ENCODE measurements at regions not wholly inside any gene's neighbourhood (a gene's known extent, or its start where the extent isn't known, plus 50 kb on each side); places are given as distances from the start of the nearest gene placed in this dataset.

DNA sequence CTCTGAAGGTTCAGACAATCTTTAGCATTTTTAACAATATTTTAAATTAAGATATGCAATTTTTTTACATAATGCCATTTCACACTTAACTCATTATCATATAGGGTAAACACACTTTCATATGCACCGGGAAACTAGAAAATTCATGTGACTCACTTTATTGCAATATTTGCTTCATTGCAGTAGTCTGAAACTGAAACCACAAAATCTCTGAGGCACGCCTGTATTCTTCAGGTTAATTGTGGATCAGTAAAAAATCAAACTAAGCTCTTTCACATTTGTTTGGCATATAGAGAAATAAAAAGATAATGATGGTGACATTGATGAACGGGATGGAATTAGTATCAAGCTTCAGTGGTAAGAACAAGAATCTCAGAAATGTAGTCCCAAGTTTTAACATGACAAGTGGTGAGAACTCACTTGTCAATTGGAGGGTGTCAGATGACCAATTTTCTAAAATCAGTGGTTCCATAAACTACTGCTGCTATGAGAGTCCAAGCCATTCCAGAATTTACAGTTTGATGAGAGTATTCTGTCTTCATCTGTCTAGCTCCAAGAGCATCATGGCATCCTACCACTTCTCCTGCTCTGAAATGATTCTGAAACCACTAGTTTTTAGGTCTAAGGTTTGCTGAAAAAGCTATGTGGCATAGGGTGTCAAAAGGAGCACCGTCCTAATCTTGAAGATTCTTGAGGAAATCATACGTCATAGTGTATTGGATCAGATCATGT is 281.0 kb downstream of the PTPRC start:
- Histone ChIP-seq H3K27ac (ENCODE audit: low read depth, low read length) (no peak overlapping the region), H3K4me3 (ENCODE audit: low read length) (no peak overlapping the region), H3K4me1 (ENCODE audit: control insufficient read depth, insufficient read depth, low read length) (no peaks in the 10 kb centered on the region), H3K9ac (ENCODE audit: extremely low read depth, low read length, poor library complexity, severe bottlenecking) (no peak overlapping the region), H3K36me3 (ENCODE audit: control insufficient read depth, insufficient read depth, low read length) (no peaks in the 10 kb centered on the region), H3K9me3 (ENCODE audit: control insufficient read depth, low read length) (no peaks in the 10 kb centered on the region), H3K27me3 (ENCODE audit: control insufficient read depth, insufficient read depth, low read length, poor library complexity, severe bottlenecking) (no peaks in the 10 kb centered on the region)
- H3K9me3 Mint-ChIP-seq, result no peaks in the 10 kb centered on the region
- no peak for DNase-seq
- 92 to 93% methylated on average over 5 of the region's 5 CpGs for WGBS, 2 experiments (ENCODE audit: insufficient coverage in 1 of 2, insufficient read length in 1 of 2)
- H3K27me3 Mint-ChIP-seq (ENCODE audit: insufficient read depth), result no peaks in the 10 kb centered on the region
- H3K4me3 Mint-ChIP-seq, result no peak overlapping the region
- H3K27ac Mint-ChIP-seq, result no peak overlapping the region
- TF ChIP-seq, protein P1, sequence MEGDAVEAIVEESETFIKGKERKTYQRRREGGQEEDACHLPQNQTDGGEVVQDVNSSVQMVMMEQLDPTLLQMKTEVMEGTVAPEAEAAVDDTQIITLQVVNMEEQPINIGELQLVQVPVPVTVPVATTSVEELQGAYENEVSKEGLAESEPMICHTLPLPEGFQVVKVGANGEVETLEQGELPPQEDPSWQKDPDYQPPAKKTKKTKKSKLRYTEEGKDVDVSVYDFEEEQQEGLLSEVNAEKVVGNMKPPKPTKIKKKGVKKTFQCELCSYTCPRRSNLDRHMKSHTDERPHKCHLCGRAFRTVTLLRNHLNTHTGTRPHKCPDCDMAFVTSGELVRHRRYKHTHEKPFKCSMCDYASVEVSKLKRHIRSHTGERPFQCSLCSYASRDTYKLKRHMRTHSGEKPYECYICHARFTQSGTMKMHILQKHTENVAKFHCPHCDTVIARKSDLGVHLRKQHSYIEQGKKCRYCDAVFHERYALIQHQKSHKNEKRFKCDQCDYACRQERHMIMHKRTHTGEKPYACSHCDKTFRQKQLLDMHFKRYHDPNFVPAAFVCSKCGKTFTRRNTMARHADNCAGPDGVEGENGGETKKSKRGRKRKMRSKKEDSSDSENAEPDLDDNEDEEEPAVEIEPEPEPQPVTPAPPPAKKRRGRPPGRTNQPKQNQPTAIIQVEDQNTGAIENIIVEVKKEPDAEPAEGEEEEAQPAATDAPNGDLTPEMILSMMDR (conservative IDR thresholded peaks at IDR 0.05), result no peak
- peaks cover 1% of the 10 kb centered on the region for H3K4me1 Mint-ChIP-seq
- H3K36me3 Mint-ChIP-seq (ENCODE audit: low read depth), result no peaks in the 10 kb centered on the region

DNA sequence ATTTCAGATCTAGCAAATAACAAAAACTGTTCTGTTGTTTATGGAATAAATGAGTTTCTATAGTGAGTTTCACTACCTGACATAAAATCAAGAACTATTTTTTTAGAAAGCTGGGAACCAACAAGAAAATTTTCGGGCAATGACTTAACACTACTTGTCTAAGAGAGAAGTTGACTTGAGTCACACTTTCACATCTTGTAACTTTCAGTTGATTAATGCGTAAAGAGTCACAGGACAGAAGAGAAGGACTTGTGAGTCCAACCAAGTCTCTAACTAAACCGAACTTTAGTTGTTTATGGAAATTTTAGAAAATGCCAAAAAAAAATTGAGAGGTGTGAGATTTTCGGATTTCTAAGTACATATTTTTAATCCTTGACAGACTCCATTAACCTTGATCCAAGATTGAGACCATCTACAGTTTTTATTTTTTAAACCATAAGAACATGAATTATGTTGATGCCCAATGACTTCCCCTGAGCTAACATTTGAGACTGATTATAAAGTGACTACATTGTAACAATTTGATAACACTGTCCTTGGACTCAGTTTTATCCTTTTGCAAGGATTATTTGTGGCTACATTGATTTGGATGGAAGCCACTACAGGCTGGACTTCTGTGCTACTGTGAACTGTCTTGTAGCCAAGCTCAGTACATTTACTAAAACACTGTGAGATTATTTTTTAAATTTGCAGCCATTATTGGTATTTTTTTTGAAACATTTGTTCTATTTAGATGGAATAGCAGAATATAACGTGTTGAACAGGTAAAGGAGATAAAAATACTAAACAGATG is 284.0 kb downstream of the PTPRC start:
- 92 to 94% methylated on average over 2 to 5 of the region's 5 CpGs for WGBS, 2 experiments (ENCODE audit: insufficient coverage in 1 of 2, insufficient read length in 1 of 2)

DNA sequence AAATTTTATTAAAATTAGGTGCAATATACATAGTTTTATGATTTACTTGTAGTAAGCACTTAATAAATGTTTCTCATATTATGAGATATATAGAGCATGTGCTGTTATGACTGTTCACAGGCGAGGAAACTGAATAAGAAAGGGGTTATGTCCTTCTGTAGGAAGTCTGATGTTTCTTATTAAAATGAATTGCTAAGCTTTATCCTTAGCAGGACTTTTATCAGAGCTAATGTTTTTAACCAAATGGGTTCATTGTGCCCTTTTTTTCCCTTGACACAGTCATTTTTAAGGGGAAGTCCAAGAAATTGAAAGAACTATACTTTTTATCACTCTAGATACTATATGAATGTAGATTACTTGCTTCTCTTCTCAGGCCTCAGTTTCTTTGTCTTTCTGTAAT is 285.2 kb downstream of the PTPRC start:
- TF ChIP-seq, protein P1 (conservative IDR thresholded peaks at IDR 0.05), result no peak
- H3K36me3 ChIP-seq (ENCODE audit: control insufficient read depth, insufficient read depth, low read length), result no peaks in the 10 kb centered on the region
- DNase-seq, result no peak
- no peak overlapping the region for H3K4me3 ChIP-seq (ENCODE audit: low read length)
- H3K9me3 ChIP-seq (ENCODE audit: control insufficient read depth, low read length), result no peaks in the 10 kb centered on the region
- no peak overlapping the region for H3K4me3 Mint-ChIP-seq
- no peaks in the 10 kb centered on the region for H3K9me3 Mint-ChIP-seq
- no peaks in the 10 kb centered on the region for H3K36me3 Mint-ChIP-seq (ENCODE audit: low read depth)
- no peaks in the 10 kb centered on the region for H3K4me1 Mint-ChIP-seq
- no peaks in the 10 kb centered on the region for H3K27me3 Mint-ChIP-seq (ENCODE audit: insufficient read depth)
- no peaks in the 10 kb centered on the region for H3K27me3 ChIP-seq (ENCODE audit: control insufficient read depth, insufficient read depth, low read length, poor library complexity, severe bottlenecking)
- no peak overlapping the region for H3K27ac ChIP-seq (ENCODE audit: low read depth, low read length)
- H3K4me1 ChIP-seq (ENCODE audit: control insufficient read depth, insufficient read depth, low read length), result no peaks in the 10 kb centered on the region
- no peak overlapping the region for H3K27ac Mint-ChIP-seq
- 84% methylated on average over 1 of the region's 1 CpG; no CpG with 5 or more reads in 1 of the 2 experiments for WGBS, 2 experiments (ENCODE audit: insufficient coverage in 1 of 2, insufficient read length in 1 of 2)
- no peak overlapping the region for H3K9ac ChIP-seq (ENCODE audit: extremely low read depth, low read length, poor library complexity, severe bottlenecking)

More for the DNA sequence above, 284.0 kb downstream of the PTPRC start:
- Mint-ChIP-seq H3K27ac (no peak overlapping the region), H3K4me3 (no peak overlapping the region), H3K36me3 (ENCODE audit: low read depth) (no peaks in the 10 kb centered on the region), H3K27me3 (ENCODE audit: insufficient read depth) (no peaks in the 10 kb centered on the region), H3K4me1 (no peaks in the 10 kb centered on the region), H3K9me3 (no peaks in the 10 kb centered on the region)
- no peaks in the 10 kb centered on the region for H3K36me3 ChIP-seq (ENCODE audit: control insufficient read depth, insufficient read depth, low read length)
- no peaks in the 10 kb centered on the region for H3K4me1 ChIP-seq (ENCODE audit: control insufficient read depth, insufficient read depth, low read length)
- H3K9ac ChIP-seq (ENCODE audit: extremely low read depth, low read length, poor library complexity, severe bottlenecking), result no peak overlapping the region
- DNase-seq, result no peak
- TF ChIP-seq, protein P1 (conservative IDR thresholded peaks at IDR 0.05), result no peak
- no peaks in the 10 kb centered on the region for H3K9me3 ChIP-seq (ENCODE audit: control insufficient read depth, low read length)
- H3K27ac ChIP-seq (ENCODE audit: low read depth, low read length), result no peak overlapping the region
- H3K4me3 ChIP-seq (ENCODE audit: low read length), result no peak overlapping the region
- H3K27me3 ChIP-seq (ENCODE audit: control insufficient read depth, insufficient read depth, low read length, poor library complexity, severe bottlenecking), result no peaks in the 10 kb centered on the region

Measured in endodermal cell (in vitro differentiated cells).